ENCODE measurements at regions not wholly inside any gene's neighbourhood (a gene's known extent, or its start where the extent isn't known, plus 50 kb on each side); places are given as distances from the start of the nearest gene placed in this dataset.

DNA sequence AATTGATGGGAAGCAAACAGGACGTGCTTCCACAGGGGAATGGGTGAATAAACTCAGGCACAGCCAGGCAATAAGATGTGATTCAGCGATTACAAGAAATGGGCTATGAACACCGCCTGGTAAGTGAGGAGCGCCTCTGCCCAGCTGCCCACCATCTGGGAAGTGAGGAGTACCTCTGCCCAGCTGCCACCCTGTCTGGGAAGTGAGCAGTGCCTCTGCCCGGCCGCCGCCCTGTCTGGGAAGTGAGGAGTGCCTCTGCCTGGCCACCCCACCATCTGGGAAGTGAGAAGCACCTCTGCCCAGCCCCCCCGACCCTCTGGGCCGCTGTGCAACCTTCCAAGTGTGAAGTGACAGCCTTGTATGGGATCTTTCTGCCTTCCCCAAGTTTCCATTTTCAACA, 73.2 kb upstream of the PRR5 start:
- TF ChIP-seq POLR2A (IDR thresholded peaks at IDR 0.05; ENCODE audit: low read depth, low read length) (no peak), POLR2AphosphoS5 (IDR thresholded peaks at IDR 0.05; ENCODE audit: low read depth, low read length) (no peak)
